Lung (tissue), 11 donors: ENCODE measurements at regions not wholly inside any gene's neighbourhood (a gene's known extent, or its start where the extent isn't known, plus 50 kb on each side); places are given as distances from the start of the nearest gene placed in this dataset.

Experiments
- ATAC-seq: fragments of 200-7000 bp; cut with Tn5 transposase; one replicate; pipeline ENCODE4 v1.9.1; 2020; ENCODE audit warnings: moderate number of reproducible peaks; ENCODE audit not compliant: insufficient read depth, low FRiP score
- DNase-seq, 3 donors: peaks; one replicate each; pipeline ENCODE4 v3.0.0-alpha.2; 2013 to 2017
- H3K27ac ChIP-seq, 2 donors: one replicate each; pipeline ENCODE4 v1.5.1; 2013; ENCODE audit warnings: mild to moderate bottlenecking in 2 of 2, moderate library complexity in 2 of 2, control low read depth in 1 of 2, inconsistent platforms in 1 of 2, low read depth in 1 of 2, low read length in 1 of 2
- H3K27me3 ChIP-seq, 3 donors: one replicate each; pipeline ENCODE4 v1.5.1; 2013; ENCODE audit warnings: low read length in 2 of 3; ENCODE audit not compliant: control insufficient read depth in 3 of 3, insufficient read depth in 3 of 3
- H3K36me3 ChIP-seq, 4 donors: one replicate each; pipeline ENCODE4 v1.5.1; 2013; ENCODE audit warnings: low read length in 4 of 4, mild to moderate bottlenecking in 1 of 4, moderate library complexity in 1 of 4; ENCODE audit not compliant: control insufficient read depth in 4 of 4, insufficient read depth in 4 of 4
- H3K4me1 ChIP-seq, 5 donors: one replicate each; pipeline ENCODE4 v1.5.1; 2013; ENCODE audit warnings: low read length in 5 of 5, mild to moderate bottlenecking in 2 of 5, moderate library complexity in 1 of 5; ENCODE audit not compliant: control insufficient read depth in 5 of 5, insufficient read depth in 5 of 5
- H3K4me3 ChIP-seq: one replicate; pipeline ENCODE4 v1.5.1; 2013; ENCODE audit warnings: mild to moderate bottlenecking, control low read depth, moderate library complexity
- H3K9ac ChIP-seq, 2 donors: one replicate each; pipeline ENCODE4 v1.5.1; 2013; ENCODE audit warnings: low read length in 2 of 2, control low read depth in 1 of 2; ENCODE audit not compliant: insufficient read depth in 1 of 2
- H3K9me3 ChIP-seq, 4 donors: one replicate each; pipeline ENCODE4 v1.5.1; 2013; ENCODE audit warnings: low read length in 3 of 4, mild to moderate bottlenecking in 1 of 4, moderate library complexity in 1 of 4; ENCODE audit not compliant: control insufficient read depth in 4 of 4, insufficient read depth in 3 of 4
- WGBS, 2 donors: extraction: QIAGEN DNeasy Blood & Tissue Kit; methylation state at CpG; one replicate each; pipeline ENCODE4 v1.1.7; 2013; 5-methylcytosine and 5-hydroxymethylcytosine counted together
- TF ChIP-seq, protein P1 (sequence below): IDR thresholded peaks from 2 replicates; pipeline ENCODE4 v1.5.1; 2012; ENCODE audit warnings: mild to moderate bottlenecking; ENCODE audit errors: control extremely low read depth, extremely low read depth
- donor health status: control.
- donor health status: control.
- donor health status: Bipolar disorder and iron deficiency.
- donor health status: healthy.
- donor health status: DM: yes; HTN: yes; CAD: no.

DNA sequence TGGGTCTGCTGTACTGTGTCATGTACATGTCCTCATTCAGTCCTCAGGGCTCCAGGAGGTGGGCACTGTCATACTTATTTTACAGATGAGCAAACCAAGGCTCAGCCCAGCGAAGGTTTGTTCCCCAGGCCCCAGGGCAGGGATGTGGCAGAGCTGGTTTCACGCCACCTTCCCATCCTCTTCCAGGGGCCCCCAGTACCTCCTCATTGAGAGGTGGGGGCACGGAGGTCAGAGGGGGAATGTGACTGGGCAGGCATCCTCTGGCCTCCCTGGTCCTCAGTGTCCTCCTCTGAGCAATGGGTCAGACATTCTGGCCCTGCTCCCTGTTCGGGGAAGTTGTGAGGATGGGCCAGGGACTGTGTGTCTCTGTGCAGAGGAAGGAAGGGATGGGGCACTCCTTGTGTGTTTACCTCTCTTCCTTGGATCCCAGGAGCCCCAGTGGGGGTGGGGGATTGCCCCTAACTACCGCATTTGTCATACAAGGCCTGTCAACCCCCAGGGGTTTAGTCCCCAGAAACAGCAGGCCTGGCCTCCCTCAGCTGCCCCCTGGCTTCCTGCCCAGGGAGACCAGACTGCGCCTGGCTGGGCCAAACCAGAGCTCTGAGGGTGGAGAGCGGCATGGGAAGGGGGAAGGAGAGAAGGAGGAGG lies 65.9 kb upstream of the LCTL start:
- ATAC-seq (no peak), DNase-seq (peak; percentile 67 to 89 (median 74))
- TF ChIP-seq, protein P1, sequence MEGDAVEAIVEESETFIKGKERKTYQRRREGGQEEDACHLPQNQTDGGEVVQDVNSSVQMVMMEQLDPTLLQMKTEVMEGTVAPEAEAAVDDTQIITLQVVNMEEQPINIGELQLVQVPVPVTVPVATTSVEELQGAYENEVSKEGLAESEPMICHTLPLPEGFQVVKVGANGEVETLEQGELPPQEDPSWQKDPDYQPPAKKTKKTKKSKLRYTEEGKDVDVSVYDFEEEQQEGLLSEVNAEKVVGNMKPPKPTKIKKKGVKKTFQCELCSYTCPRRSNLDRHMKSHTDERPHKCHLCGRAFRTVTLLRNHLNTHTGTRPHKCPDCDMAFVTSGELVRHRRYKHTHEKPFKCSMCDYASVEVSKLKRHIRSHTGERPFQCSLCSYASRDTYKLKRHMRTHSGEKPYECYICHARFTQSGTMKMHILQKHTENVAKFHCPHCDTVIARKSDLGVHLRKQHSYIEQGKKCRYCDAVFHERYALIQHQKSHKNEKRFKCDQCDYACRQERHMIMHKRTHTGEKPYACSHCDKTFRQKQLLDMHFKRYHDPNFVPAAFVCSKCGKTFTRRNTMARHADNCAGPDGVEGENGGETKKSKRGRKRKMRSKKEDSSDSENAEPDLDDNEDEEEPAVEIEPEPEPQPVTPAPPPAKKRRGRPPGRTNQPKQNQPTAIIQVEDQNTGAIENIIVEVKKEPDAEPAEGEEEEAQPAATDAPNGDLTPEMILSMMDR, result no peak
- no peak overlapping the region for H3K4me3 ChIP-seq
- no peaks in the 10 kb centered on the region for H3K9me3 ChIP-seq
- no peaks in the 10 kb centered on the region for H3K36me3 ChIP-seq
- H3K4me1 ChIP-seq, result peaks cover 0 to 42% (median 5%) of the 10 kb centered on the region in 5 donors
- H3K27me3 ChIP-seq, result no peaks in the 10 kb centered on the region
- peak overlapping the region in 1 of 2 donors; percentile 61 for H3K27ac ChIP-seq
- no peak overlapping the region for H3K9ac ChIP-seq
- 71 to 75% methylated on average over 7 of the region's 7 CpGs for WGBS, 2 donors

DNA sequence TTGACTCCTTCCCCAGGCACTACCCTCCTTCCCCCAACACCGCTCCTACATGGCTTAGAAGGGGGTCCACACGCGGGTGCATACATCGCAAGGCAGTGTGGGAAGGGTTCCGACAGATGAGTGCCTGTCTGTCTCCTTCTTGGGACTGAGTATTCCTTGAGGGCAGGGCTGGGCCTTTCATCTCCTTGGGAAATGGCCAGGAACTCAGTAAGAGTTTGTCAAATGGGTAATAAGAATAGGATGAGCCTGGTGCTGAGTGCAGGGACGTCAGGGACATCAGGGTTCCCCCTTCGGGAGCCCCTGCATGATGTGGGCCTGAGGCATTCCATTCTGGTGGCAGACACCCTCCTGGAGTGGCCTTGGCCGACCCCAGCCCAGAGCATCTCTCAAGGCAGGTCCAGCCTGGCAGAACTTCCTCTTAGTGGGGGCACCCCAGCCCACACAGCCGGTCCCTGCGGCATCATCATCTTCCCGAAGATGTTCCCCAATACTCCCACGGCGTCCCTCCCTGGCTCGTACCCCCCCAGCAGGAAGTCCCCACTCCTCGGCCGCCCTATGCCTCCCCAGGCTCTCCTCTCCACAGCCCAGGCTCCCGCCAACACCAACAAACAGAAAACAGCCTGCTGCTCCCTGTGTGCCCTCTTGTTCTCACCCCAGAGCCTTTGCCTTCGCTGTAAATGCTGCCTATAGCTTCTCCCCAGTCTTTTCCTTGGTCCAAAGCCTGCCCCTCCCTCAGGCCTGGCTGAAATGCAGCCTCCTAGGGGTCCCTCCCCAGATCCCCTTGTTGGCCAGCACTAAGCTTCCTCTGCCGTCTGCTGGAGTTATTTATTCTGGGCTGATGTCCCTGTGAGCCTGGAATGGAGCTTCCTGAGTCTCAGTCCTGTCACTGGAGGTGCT lies 67.5 kb upstream of the LCTL start:
- Histone ChIP-seq H3K4me3 (no peak overlapping the region), H3K9ac (peak overlapping the region in 1 of 2 donors; percentile 28), H3K9me3 (no peaks in the 10 kb centered on the region), H3K27ac (peak overlapping the region in 1 of 2 donors; percentile 59), H3K4me1 (peaks cover 0 to 42% (median 5%) of the 10 kb centered on the region in 5 donors), H3K36me3 (no peaks in the 10 kb centered on the region), H3K27me3 (no peaks in the 10 kb centered on the region)
- ATAC-seq (no peak), DNase-seq (no peak)
- TF ChIP-seq, protein P1, result no peak
- 55 to 58% methylated on average over 19 of the region's 19 CpGs for WGBS, 2 donors

DNA sequence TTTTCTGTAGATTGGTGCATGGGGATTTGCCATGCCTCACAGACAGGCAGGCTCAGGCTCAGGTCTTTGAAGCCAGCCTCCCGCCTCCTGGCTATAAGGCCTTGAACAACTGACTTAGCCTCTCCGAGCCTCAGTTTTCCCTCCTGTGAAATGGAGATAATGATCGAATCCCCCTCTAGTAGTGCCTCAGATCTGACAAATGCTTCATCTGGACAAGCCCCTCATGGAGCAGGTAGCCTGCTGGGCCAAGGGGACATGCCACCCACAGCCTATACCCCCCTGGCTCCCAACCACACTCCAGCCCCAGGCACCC lies 68.1 kb upstream of the LCTL start:
- TF ChIP-seq, protein P1, result no peak
- H3K27me3 ChIP-seq, result no peaks in the 10 kb centered on the region
- no peak overlapping the region for H3K4me3 ChIP-seq
- H3K36me3 ChIP-seq, result no peaks in the 10 kb centered on the region
- 98 to 99% methylated on average over 3 of the region's 3 CpGs for WGBS, 2 donors
- peaks cover 0 to 38% (median 5%) of the 10 kb centered on the region in 5 donors for H3K4me1 ChIP-seq
- H3K9me3 ChIP-seq, result no peaks in the 10 kb centered on the region
- DNase-seq (no peak), ATAC-seq (no peak)
- peak overlapping the region in 1 of 2 donors; percentile 59 for H3K27ac ChIP-seq
- H3K9ac ChIP-seq, result peak overlapping the region in 1 of 2 donors; percentile 28
